AG04450 (cell line): ENCODE measurements at regions not wholly inside any gene's neighbourhood (a gene's known extent, or its start where the extent isn't known, plus 50 kb on each side); places are given as distances from the start of the nearest gene placed in this dataset.

ENCODE experiments used
- CTCF ChIA-PET: fragments of 300-600, 350-600 bp; formaldehyde crosslinking; extraction: SDS; loops from one replicate; lab custom pipeline; 2022; ENCODE audit warnings: antibody characterized with exemption, inconsistent platforms; lab: Charles Lee
- POLR2A ChIA-PET: fragments of 350-600 bp; formaldehyde crosslinking; extraction: SDS; loops from one replicate; lab custom pipeline; 2021; ENCODE audit warnings: antibody characterized with exemption, inconsistent platforms; lab: Yijun Ruan, JAX
- DNase-seq: peaks from one replicate; pipeline ENCODE4 v3.0.0-alpha.2; 2011; ENCODE audit warnings: low read depth, low spot score
- H3K27ac ChIP-seq: one replicate; pipeline ENCODE4 v1.5.1; 2012; ENCODE audit warnings: low read depth, low read length, control low read depth
- H3K27me3 ChIP-seq: one replicate; pipeline ENCODE4 v1.6.0; 2012; ENCODE audit warnings: low read length; ENCODE audit not compliant: control insufficient read depth, insufficient read depth
- H3K4me3 ChIP-seq: 2 replicates; pipeline ENCODE4 v1.5.1; 2011; ENCODE audit warnings: mild to moderate bottlenecking, low read depth, low read length, control low read depth
- H3K9me3 ChIP-seq: 2 replicates; pipeline ENCODE4 v1.5.1; 2012; ENCODE audit warnings: low read length; ENCODE audit not compliant: control insufficient read depth, insufficient read depth
- TF ChIP-seq, protein P1 (sequence below): IDR thresholded peaks from 2 replicates; pipeline ENCODE4 v1.5.1; 2011; ENCODE audit warnings: low read depth, low read length, control low read depth, inconsistent platforms

DNA sequence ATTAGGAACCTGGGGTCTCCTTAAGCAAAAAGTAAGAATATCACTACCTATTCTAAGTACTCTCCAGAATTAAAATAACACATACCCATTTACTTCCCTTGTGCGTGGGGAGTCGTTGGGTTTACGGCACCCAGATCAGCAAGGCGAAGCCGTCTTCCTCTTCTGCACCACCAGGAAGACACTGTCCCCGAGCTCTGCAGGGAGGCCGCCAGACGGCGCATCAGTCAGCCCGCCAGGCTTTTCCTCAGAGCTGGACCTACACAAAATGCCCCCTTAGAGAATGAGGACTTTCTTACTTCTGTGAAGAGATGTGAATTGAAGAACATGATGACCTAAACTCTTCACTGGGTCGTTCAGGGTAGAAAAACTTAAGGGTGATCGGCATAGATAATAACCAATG, 526.5 kb downstream of the GALR1 start:
- Histone ChIP-seq H3K27me3 (no peaks in the 10 kb centered on the region), H3K9me3 (peaks cover 53% of the 10 kb centered on the region), H3K4me3 (no peak overlapping the region), H3K27ac (no peak overlapping the region)
- TF ChIP-seq, protein P1, sequence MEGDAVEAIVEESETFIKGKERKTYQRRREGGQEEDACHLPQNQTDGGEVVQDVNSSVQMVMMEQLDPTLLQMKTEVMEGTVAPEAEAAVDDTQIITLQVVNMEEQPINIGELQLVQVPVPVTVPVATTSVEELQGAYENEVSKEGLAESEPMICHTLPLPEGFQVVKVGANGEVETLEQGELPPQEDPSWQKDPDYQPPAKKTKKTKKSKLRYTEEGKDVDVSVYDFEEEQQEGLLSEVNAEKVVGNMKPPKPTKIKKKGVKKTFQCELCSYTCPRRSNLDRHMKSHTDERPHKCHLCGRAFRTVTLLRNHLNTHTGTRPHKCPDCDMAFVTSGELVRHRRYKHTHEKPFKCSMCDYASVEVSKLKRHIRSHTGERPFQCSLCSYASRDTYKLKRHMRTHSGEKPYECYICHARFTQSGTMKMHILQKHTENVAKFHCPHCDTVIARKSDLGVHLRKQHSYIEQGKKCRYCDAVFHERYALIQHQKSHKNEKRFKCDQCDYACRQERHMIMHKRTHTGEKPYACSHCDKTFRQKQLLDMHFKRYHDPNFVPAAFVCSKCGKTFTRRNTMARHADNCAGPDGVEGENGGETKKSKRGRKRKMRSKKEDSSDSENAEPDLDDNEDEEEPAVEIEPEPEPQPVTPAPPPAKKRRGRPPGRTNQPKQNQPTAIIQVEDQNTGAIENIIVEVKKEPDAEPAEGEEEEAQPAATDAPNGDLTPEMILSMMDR, result no peak
- DNase-seq, result no peak
- POLR2A ChIA-PET, result no interaction called here
- CTCF ChIA-PET, result no interaction called here

DNA sequence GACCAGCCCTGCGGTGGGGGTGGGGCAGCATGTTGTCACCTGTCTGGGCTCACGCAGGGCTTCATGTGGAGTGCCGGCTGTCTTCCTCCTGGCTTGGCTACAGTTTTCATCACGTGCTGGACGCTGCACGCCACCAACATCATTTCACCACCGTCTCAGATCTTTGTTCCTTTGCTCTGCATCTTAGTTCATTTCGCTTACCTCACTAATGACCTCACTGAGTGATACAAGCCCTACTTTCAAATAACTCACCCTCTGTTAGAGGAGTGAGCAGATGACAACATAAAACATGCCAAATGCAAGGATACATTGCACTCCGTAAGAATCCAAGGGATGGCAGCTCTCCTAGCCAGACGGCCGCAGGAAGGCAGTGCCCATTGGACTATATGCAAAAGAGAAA, 527.5 kb downstream of the GALR1 start:
- Histone ChIP-seq H3K27ac (no peak overlapping the region), H3K4me3 (no peak overlapping the region), H3K27me3 (no peaks in the 10 kb centered on the region), H3K9me3 (peaks cover 53% of the 10 kb centered on the region)
- CTCF ChIA-PET, result no interaction called here
- TF ChIP-seq, protein P1, result no peak
- POLR2A ChIA-PET, result no interaction called here
- no peak for DNase-seq

DNA sequence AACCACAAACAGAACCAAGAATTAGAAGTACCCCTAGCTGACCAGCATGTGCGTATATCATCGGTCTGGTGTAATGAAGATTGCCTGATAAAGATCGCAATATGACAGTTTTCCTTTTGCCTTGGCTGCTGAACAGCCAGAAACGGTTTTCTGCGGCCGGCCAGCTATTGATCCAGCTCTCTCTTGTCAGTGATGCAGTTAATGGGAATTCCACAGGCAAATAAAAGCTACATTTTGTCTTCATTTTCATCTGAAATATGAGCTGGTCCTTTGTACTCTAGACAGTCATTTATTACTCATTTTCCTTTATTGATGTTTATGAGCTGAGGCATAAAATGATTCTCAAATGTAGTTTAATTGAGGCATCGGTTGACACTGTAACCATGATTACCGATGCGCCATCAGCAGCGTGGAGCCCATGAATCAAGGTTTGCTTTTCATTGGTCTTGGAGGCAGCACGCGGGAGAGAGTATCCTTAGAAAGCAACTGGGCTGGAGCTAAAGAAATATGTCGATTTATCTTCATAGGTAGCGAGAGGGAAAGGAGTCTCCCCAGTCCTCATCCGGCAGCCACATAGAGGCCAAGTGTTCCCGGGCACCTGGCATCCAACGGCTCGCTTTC, 535.2 kb downstream of the GALR1 start:
- TF ChIP-seq, protein P1, result no peak
- H3K27me3 ChIP-seq, result no peaks in the 10 kb centered on the region
- H3K9me3 ChIP-seq, result peaks cover 31% of the 10 kb centered on the region
- no peak for DNase-seq
- ChIA-PET CTCF (no interaction called here), POLR2A (no interaction called here)
- H3K4me3 ChIP-seq, result no peak overlapping the region
- H3K27ac ChIP-seq, result no peak overlapping the region

DNA sequence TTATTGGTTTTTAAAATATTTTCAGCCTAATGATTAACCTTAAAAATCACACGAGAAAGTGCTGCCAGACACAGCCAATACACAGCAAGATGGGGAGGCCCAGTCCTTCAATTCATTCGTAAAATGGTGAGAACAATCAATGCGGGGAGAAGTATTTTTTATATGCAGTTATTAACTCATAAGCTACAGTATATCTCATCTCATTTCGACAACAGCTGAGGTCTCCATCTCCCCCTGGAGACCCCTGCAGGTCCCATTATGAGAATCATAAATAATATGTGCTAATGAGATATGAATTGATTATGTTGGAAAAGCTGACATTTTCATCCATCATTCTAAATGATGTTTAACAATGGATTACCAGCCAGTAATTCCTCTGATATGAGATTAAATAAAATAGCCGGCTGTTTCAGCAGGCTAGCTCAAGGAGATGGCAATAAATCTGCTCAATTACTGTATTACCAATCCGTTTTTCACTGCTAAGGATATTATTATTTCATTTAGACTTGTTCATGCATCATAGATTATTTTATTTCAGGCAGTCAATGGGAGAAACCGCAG, 535.8 kb downstream of the GALR1 start:
- no peak for DNase-seq
- TF ChIP-seq, protein P1, result no peak
- Histone ChIP-seq H3K27ac (no peak overlapping the region), H3K4me3 (no peak overlapping the region), H3K9me3 (peaks cover 31% of the 10 kb centered on the region), H3K27me3 (no peaks in the 10 kb centered on the region)
- POLR2A ChIA-PET, result no interaction called here
- CTCF ChIA-PET, result no interaction called here

DNA sequence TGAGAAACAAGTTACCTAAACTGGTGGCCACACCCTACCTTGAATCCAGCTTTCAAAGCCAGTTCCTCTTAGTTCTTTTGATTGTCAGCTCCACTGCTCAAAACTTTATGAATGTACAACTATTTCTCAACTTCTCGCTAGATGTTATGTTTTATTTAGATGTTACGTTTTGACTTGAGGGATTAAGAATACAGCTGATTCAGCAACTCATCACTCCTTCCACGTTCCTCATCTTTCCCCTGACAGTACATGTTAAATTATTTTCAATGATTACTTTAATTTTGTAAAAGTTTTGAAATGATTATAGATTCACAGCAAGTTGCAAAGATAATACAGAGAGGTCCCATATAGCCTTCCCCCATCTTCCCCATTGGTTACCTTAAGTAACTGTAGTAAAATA, 553.4 kb downstream of the GALR1 start:
- Histone ChIP-seq H3K9me3 (peaks cover 7% of the 10 kb centered on the region), H3K4me3 (no peak overlapping the region), H3K27ac (no peak overlapping the region), H3K27me3 (no peaks in the 10 kb centered on the region)
- CTCF ChIA-PET, result interaction anchor here (0.6 kb wide), 1 partner anchor 328 kb away, joined by 4 read pairs; no protein-coding TSS in a partner anchor
- POLR2A ChIA-PET, result no interaction called here
- DNase-seq, result no peak
- TF ChIP-seq, protein P1, result no peak
